AG09309 (cell line): ENCODE measurements at regions not wholly inside any gene's neighbourhood (a gene's known extent, or its start where the extent isn't known, plus 50 kb on each side); places are given as distances from the start of the nearest gene placed in this dataset.
A peak's percentile ranks its signal among the peaks of the same experiment; 100 is the strongest.

Experiments
- DNase-seq: peaks from one replicate; pipeline ENCODE4 v3.0.0-alpha.2; 2010; ENCODE audit warnings: low read depth
- H3K4me3 ChIP-seq: 2 replicates; pipeline ENCODE4 v1.5.1; 2011; ENCODE audit warnings: mild to moderate bottlenecking, low read depth, low read length, moderate library complexity; ENCODE audit not compliant: control insufficient read depth
- CTCF ChIP-seq: IDR thresholded peaks from 2 replicates; pipeline ENCODE4 v1.5.1; 2011; ENCODE audit warnings: mild to moderate bottlenecking, low read depth, low read length, inconsistent platforms; ENCODE audit not compliant: insufficient read depth, control insufficient read depth; ENCODE audit errors: missing control alignments

- no peak for TF ChIP-seq CTCF
- DNase-seq, result no peak
Measured at GRCh38 chr2:225289659-225290058, 109.9 kb upstream of the NYAP2 start.

GRCh38 chr2:225288986-225289385 lies 110.5 kb upstream of the NYAP2 start:
- no peak for DNase-seq
- no peak for TF ChIP-seq CTCF
- H3K4me3 ChIP-seq, result no peak overlapping the region

More at GRCh38 chr2:225289659-225290058, 109.9 kb upstream of the NYAP2 start:
- no peak overlapping the region for H3K4me3 ChIP-seq

GRCh38 chr2:225282858-225283710 lies 116.4 kb upstream of the NYAP2 start:
- H3K4me3 ChIP-seq, result no peak overlapping the region
- no peak for DNase-seq
- peak; percentile 79 for TF ChIP-seq CTCF

- no peak overlapping the region for H3K4me3 ChIP-seq
- DNase-seq, result no peak
- no peak for TF ChIP-seq CTCF
Measured at GRCh38 chr2:225276207-225276606, 123.3 kb upstream of the NYAP2 start.

GRCh38 chr2:225275443-225275842 lies 124.1 kb upstream of the NYAP2 start:
- H3K4me3 ChIP-seq, result no peak overlapping the region
- no peak for TF ChIP-seq CTCF
- no peak for DNase-seq

- H3K4me3 ChIP-seq, result no peak overlapping the region
- no peak for DNase-seq
- no peak for TF ChIP-seq CTCF
Measured at GRCh38 chr2:225274751-225275150, 124.8 kb upstream of the NYAP2 start.

- H3K4me3 ChIP-seq, result no peak overlapping the region
- TF ChIP-seq CTCF, result no peak
- no peak for DNase-seq
Measured at GRCh38 chr2:225272173-225272572, 127.3 kb upstream of the NYAP2 start.
